Gastrocnemius medialis (tissue), 4 donors: ENCODE measurements at regions not wholly inside any gene's neighbourhood (a gene's known extent, or its start where the extent isn't known, plus 50 kb on each side); places are given as distances from the start of the nearest gene placed in this dataset.
"Not testable (repeated sequence)": the region's sequence is repeated elsewhere in the genome, so short reads cannot be mapped to it uniquely, and the experiment has no call there.

Experiments
- ATAC-seq, 2 donors: fragments of 150-250 bp; one replicate each; pipeline ENCODE4 v1.9.1; 2016
- DNase-seq, 2 donors: peaks; one replicate each; pipeline ENCODE4 v3.0.0-alpha.2; 2019
- H3K27ac ChIP-seq, 4 donors: fragments of 200-600 bp; sonication (generic); 1 replicate in 1 of 4; 2 replicates in 3 of 4; pipeline ENCODE4 v1.5.1; 2016 to 2018; ENCODE audit warnings: mild to moderate bottlenecking in 2 of 4, moderate library complexity in 1 of 4
- H3K27me3 ChIP-seq, 3 donors: fragments of 200-600 bp; sonication (generic) in 2 of 3; 1 replicate in 1 of 3; 2 replicates in 2 of 3; pipeline versions ENCODE4 v1.5.1 to v1.6.0; 2016 to 2019; ENCODE audit warnings: mild to moderate bottlenecking in 1 of 3, moderate library complexity in 1 of 3
- H3K36me3 ChIP-seq, 2 donors: fragments of 200-600 bp; sonication (generic) in 1 of 2; one replicate each; pipeline ENCODE4 v1.5.1; 2017 to 2018
- H3K4me1 ChIP-seq, 2 donors: fragments of 200-600 bp; sonication (generic) in 1 of 2; one replicate each; pipeline ENCODE4 v1.5.1; 2016 to 2017; ENCODE audit warnings: mild to moderate bottlenecking in 2 of 2
- H3K4me3 ChIP-seq, 4 donors: fragments of 200-600 bp; sonication (generic) in 3 of 4; 1 replicate in 1 of 4; 2 replicates in 3 of 4; pipeline ENCODE4 v1.5.1; 2016 to 2019; ENCODE audit warnings: mild to moderate bottlenecking in 2 of 4
- H3K9me3 ChIP-seq, 3 donors: fragments of 200-600 bp; sonication (generic) in 2 of 3; 1 replicate in 1 of 3; 2 replicates in 2 of 3; pipeline ENCODE4 v1.5.1; 2016 to 2019
- CTCF ChIP-seq, 5 experiments: fragments of 450-650 bp in 3 of 5; fragments of 200-600 bp in 2 of 5; sonication (generic) in 2 of 5; IDR thresholded peaks in 4 of 5; conservative IDR thresholded peaks in 1 of 5; 1 replicate in 4 of 5; 2 replicates in 1 of 5; pipeline ENCODE4 v1.5.1; 2016 to 2019; ENCODE audit warnings: antibody characterized with exemption in 5 of 5, mild to moderate bottlenecking in 3 of 5, moderate library complexity in 3 of 5
- POLR2A ChIP-seq, 2 donors: fragments of 450-650 bp; IDR thresholded peaks; one replicate each; pipeline ENCODE4 v1.6.1; 2017; ENCODE audit warnings: antibody characterized with exemption in 2 of 2, mild to moderate bottlenecking in 2 of 2, moderate library complexity in 2 of 2
- in situ Hi-C, 4 donors: fragments of 200-750 bp; cut with MboI; loops; one replicate each; pipeline versions ENCODE4 v1.15.0 to v1.8.0; 2017; ENCODE audit warnings: low sequenced_read_pairs in 4 of 4
- intact Hi-C: fragments of 100-400 bp; cut with DNase I; formaldehyde crosslinking; loops from one replicate; pipeline ENCODE4 v1.15.1; 2023; ENCODE audit warnings: low total_unique reads

DNA sequence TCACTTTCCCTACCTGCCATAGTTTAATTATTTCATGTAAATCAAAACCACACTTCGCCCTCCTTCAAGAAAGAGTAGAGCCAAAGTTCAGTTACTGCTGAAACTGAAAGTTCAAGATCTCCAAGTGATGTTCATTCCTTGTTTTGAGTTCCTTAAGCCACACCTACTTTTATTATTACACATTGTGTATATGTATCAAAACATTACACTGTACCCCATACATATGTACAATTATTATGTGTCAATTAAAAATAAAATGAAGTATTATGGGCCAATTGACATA lies 892.3 kb upstream of the NDST4 start:
- Histone ChIP-seq H3K27ac (no peak overlapping the region), H3K36me3 (no peaks in the 10 kb centered on the region), H3K9me3 (no peaks in the 10 kb centered on the region), H3K4me1 (no peaks in the 10 kb centered on the region), H3K4me3 (no peak overlapping the region), H3K27me3 (no peaks in the 10 kb centered on the region)
- DNase-seq: no peak
- in situ Hi-C loops (no loop called here), intact Hi-C loops (no loop called here)
- ATAC-seq: no peak
- TF ChIP-seq POLR2A (IDR thresholded peaks at IDR 0.05): no peak
- TF ChIP-seq CTCF (IDR thresholded peaks at IDR 0.05 in 4 of 5, conservative IDR thresholded peaks at IDR 0.05 in 1 of 5): no peak

DNA sequence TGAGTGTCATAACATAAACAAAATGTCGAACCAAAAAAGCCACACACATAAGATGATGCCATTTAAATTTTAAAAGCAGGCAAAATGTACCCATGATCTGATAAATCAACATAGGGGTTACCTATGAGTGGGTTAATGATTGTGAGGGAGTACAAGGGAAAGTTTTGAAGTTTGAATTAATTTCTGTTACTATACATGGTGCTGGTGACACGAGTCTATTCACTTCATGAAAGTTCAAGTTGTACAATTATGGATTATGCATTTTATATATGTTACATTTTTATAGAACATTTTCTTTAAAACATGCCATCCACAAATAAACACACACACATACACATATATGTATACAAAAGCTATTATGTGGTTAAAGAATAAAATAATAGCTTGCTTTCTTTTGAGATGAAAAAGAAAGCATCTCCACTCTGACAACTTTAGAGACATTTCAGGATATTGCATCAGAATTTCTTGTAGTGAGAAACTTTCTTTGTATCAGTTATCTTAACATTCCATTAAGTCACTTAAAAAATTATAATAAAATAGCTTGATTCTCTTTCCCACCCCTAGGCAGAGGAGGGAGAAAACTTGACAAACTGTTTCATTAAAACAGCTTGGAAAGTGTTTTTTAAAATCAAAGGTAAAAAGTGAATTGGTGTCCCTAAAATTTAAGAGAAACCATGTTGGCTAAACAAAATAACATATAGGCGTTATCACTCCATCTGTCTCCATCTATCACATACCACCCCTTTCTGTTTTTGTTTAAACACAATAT lies 891.8 kb upstream of the NDST4 start:
- Histone ChIP-seq H3K36me3 (no peaks in the 10 kb centered on the region), H3K4me3 (no peak overlapping the region), H3K27ac (no peak overlapping the region), H3K4me1 (no peaks in the 10 kb centered on the region), H3K9me3 (no peaks in the 10 kb centered on the region), H3K27me3 (no peaks in the 10 kb centered on the region)
- ATAC-seq (no peak), DNase-seq (no peak)
- TF ChIP-seq POLR2A (IDR thresholded peaks at IDR 0.05): no peak
- TF ChIP-seq CTCF (IDR thresholded peaks at IDR 0.05 in 4 of 5, conservative IDR thresholded peaks at IDR 0.05 in 1 of 5): no peak
- in situ Hi-C loops: no loop called here
- intact Hi-C loops: no loop called here

DNA sequence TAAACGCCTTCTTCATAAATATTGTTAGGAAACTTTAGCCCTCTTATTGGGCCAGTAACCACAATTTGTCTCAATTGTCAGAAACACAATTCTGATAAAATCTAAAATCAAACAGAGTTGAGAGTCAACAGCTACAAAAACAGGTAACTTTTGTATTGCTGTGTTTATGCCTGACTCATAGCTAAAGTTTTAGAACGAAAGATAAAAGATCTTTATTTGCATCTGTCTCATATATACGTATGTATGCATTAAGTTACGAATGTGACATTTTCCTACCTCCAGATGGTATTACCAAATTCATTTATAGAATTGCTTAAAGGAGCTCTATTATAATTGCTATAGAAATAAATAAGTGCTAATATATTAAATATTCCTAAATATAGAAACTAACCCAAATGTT lies 887.9 kb upstream of the NDST4 start:
- Histone ChIP-seq H3K27me3 (no peaks in the 10 kb centered on the region), H3K36me3 (no peaks in the 10 kb centered on the region), H3K27ac (no peak overlapping the region), H3K4me1 (no peaks in the 10 kb centered on the region), H3K4me3 (no peak overlapping the region), H3K9me3 (no peaks in the 10 kb centered on the region)
- intact Hi-C loops (no loop called here), in situ Hi-C loops (no loop called here)
- TF ChIP-seq POLR2A (IDR thresholded peaks at IDR 0.05): no peak
- no peak for TF ChIP-seq CTCF (IDR thresholded peaks at IDR 0.05 in 4 of 5, conservative IDR thresholded peaks at IDR 0.05 in 1 of 5)
- no peak for DNase-seq
- ATAC-seq: no peak

DNA sequence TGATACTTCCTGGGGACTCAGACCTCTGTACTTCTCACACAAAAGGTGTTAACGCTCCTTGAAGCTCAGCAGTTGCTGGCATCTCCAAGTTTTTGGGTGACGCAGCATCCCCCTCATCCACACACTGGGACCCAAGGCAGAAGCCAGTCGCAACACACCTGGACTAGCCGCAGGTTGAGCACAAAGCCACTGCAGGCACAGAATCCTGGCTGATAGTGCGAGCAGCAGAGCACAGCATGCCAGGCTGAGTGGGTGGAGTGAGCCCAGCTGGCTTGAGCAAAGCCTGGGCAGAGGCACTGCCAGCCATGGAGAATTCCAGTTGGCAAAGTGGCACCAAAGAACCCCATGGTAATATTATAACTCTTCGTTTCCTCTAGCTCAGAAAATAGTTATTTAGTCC lies 873.2 kb upstream of the NDST4 start:
- Histone ChIP-seq H3K4me1 (no peaks in the 10 kb centered on the region), H3K27me3 (no peaks in the 10 kb centered on the region), H3K4me3 (no peak overlapping the region), H3K36me3 (no peaks in the 10 kb centered on the region), H3K27ac (no peak overlapping the region), H3K9me3 (no peaks in the 10 kb centered on the region)
- in situ Hi-C loops (no loop called here), intact Hi-C loops (no loop called here)
- TF ChIP-seq POLR2A (IDR thresholded peaks at IDR 0.05) (no peak), CTCF (IDR thresholded peaks at IDR 0.05 in 4 of 5, conservative IDR thresholded peaks at IDR 0.05 in 1 of 5) (no peak)
- no peak for DNase-seq
- no peak for ATAC-seq

DNA sequence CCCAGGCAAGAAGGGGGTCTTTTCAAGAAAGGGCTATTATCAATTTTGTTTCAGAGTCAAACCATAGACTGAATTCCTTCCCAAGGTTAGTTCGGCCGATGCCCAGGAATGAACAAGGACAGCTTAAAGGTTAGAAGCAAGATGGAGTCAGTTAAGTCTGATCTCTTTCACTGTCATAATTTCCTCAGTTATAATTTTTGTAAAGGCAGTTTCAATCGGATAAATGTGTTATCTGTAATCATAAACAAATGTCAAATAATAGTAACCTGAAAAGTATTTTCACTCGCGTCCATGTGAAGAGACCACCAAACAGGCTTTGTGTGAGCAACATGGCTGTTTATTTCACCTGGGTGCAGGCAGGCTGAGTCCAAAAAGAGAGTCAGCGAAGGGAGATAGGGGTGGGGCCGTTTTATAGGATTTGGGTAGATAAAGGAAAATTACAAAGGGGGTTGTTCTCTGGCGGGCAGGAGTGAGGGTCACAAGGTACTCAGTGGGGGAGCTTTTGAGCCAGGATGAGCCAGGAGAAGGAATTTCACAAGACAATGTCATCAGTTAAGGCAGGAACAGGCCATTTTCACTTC lies 862.1 kb upstream of the NDST4 start:
- H3K36me3 ChIP-seq, H3K9me3 ChIP-seq, H3K4me1 ChIP-seq, H3K27me3 ChIP-seq, in situ Hi-C loops, H3K27ac ChIP-seq, H3K4me3 ChIP-seq, ATAC-seq, DNase-seq: not testable (repeated sequence)
- intact Hi-C loops: loop anchor here (2.0 kb wide), 1 partner anchor 35 kb away; no protein-coding TSS in a partner anchor
